CD4-positive, alpha-beta T cell (primary cell): ENCODE measurements at regions not wholly inside any gene's neighbourhood (a gene's known extent, or its start where the extent isn't known, plus 50 kb on each side); places are given as distances from the start of the nearest gene placed in this dataset.

Experiments
- ATAC-seq: fragments of 200-7000 bp; cut with Tn5 transposase; one replicate; pipeline ENCODE4 v1.10.0; 2022; ENCODE audit warnings: mild to moderate bottlenecking; ENCODE audit not compliant: poor library complexity
- CTCF ChIA-PET: fragments of 350-600 bp; sonication (Branson Sonifier 250); formaldehyde crosslinking; loops from one replicate; lab custom pipeline; 2021; ENCODE audit warnings: antibody characterized with exemption, inconsistent platforms; lab: Charles Lee
- POLR2A ChIA-PET: fragments of 350-600 bp; sonication (Branson Sonifier 250); formaldehyde crosslinking; loops from one replicate; lab custom pipeline; 2021; ENCODE audit warnings: antibody characterized with exemption, inconsistent platforms; lab: Charles Lee
- DNase-seq, 14 experiments: peaks; one replicate each; pipeline ENCODE4 v3.0.0-alpha.2; 2013 to 2020; ENCODE audit warnings: mixed read lengths in 2 of 14
- H3K27ac ChIP-seq, 2 donors: one replicate each; pipeline versions ENCODE4 v1.5.1 to v1.7.0; 2013; ENCODE audit warnings: low read length in 2 of 2, low read depth in 1 of 2, mild to moderate bottlenecking in 1 of 2
- H3K27me3 ChIP-seq, 2 experiments: 1 replicate in 1 of 2; 2 replicates in 1 of 2; pipeline versions ENCODE4 v1.6.1 to v1.7.0; 2013; ENCODE audit warnings: low read length in 2 of 2, control low read depth in 1 of 2, mild to moderate bottlenecking in 1 of 2, moderate library complexity in 1 of 2; ENCODE audit not compliant: insufficient read depth in 2 of 2, control insufficient read depth in 1 of 2
- H3K36me3 ChIP-seq: one replicate; pipeline ENCODE4 v1.6.1; 2013; ENCODE audit warnings: low read length, control low read depth; ENCODE audit not compliant: insufficient read depth
- H3K4me1 ChIP-seq: one replicate; pipeline ENCODE4 v1.6.1; 2013; ENCODE audit warnings: low read length, control low read depth; ENCODE audit not compliant: insufficient read depth
- H3K4me3 ChIP-seq: one replicate; pipeline ENCODE4 v1.5.1; 2013; ENCODE audit warnings: mild to moderate bottlenecking, low read length, moderate library complexity
- H3K9me3 ChIP-seq, 2 experiments: 1 replicate in 1 of 2; 2 replicates in 1 of 2; pipeline versions ENCODE4 v1.6.1 to v1.7.0; 2013; ENCODE audit warnings: low read length in 2 of 2, mild to moderate bottlenecking in 2 of 2, control low read depth in 1 of 2, moderate library complexity in 1 of 2; ENCODE audit not compliant: control insufficient read depth in 1 of 2, insufficient read depth in 1 of 2
- H3K27ac Mint-ChIP-seq: one replicate; pipeline ENCODE4 v1.8.0; 2020; ENCODE audit warnings: mixed read lengths
- H3K27me3 Mint-ChIP-seq: one replicate; pipeline ENCODE4 v1.8.0; 2021; ENCODE audit warnings: mixed read lengths
- H3K36me3 Mint-ChIP-seq: one replicate; pipeline ENCODE4 v1.8.0; 2021; ENCODE audit warnings: low read depth, mixed read lengths
- H3K4me1 Mint-ChIP-seq: one replicate; pipeline ENCODE4 v1.8.0; 2021; ENCODE audit warnings: low read depth, mixed read lengths
- H3K4me3 Mint-ChIP-seq: one replicate; pipeline ENCODE4 v1.8.0; 2020; ENCODE audit warnings: mild to moderate bottlenecking, mixed read lengths
- H3K9me3 Mint-ChIP-seq: one replicate; pipeline ENCODE4 v1.8.0; 2020; ENCODE audit warnings: mixed read lengths
- CTCF ChIP-seq: fragments of 200-600 bp; IDR thresholded peaks from one replicate; pipeline ENCODE4 v1.8.0; 2022; ENCODE audit warnings: antibody characterized with exemption, mild to moderate bottlenecking
- intact Hi-C, 2 experiments: fragments of 100-400 bp; cut with DNase I in 1 of 2; cut with micrococcal nuclease in 1 of 2; formaldehyde crosslinking; loops; one replicate each; pipeline versions ENCODE4 v1.15.1 to v1.9.0; 2023 to 2025; cut with DNase I, micrococcal nuclease

- ChIA-PET POLR2A (no interaction called here), CTCF (no interaction called here)
- intact Hi-C loops: loop anchor here in 1 of 2 experiments (10.0 kb wide), 1 partner anchor 799 kb away; no protein-coding TSS in a partner anchor
- Mint-ChIP-seq H3K27me3 (no peaks in the 10 kb centered on the region), H3K9me3 (peaks cover 3% of the 10 kb centered on the region), H3K4me1 (no peaks in the 10 kb centered on the region), H3K36me3 (no peaks in the 10 kb centered on the region), H3K27ac (no peak overlapping the region), H3K4me3 (no peak overlapping the region)
- Histone ChIP-seq H3K4me1 (no peaks in the 10 kb centered on the region), H3K27me3 (no peaks in the 10 kb centered on the region), H3K36me3 (no peaks in the 10 kb centered on the region), H3K27ac (no peak overlapping the region), H3K4me3 (no peak overlapping the region), H3K9me3 (no peaks in the 10 kb centered on the region)
- DNase-seq: no peak
- ATAC-seq: no peak
- TF ChIP-seq CTCF: no peak
These were observed 475.6 kb downstream of the PDZRN4 start for GRCh38 chr12:41663598-41664265.

DNA sequence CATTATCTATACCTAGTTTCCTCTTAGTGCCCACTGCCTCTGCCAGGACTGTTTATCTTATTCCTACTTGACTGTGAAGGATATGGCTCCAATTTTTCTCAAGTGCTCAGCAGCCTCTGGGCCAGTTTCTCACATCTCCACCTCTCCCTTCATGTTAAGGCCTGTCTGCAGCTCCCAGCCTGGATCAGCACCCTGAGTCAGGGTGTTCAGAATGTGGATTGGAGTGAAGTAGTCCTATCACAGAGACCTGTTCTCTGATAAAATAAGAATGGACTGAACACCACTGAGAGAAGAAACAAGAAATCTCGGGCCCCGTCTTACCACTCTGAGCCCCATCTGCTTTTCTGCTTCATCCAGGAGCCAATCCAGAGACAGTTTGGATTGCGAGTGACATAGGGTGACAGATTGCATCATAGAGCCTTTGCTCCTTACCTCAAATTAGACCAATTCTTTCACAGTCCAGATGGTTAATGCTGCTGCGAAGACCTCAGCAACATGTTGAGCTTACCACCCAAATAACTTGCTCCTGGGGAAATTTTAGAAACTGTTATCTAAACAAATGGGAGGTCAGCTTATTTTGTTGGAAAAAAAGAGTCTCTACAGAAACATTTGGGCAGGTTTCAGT lies 473.1 kb downstream of the PDZRN4 start:
- H3K36me3 ChIP-seq: no peaks in the 10 kb centered on the region
- no peaks in the 10 kb centered on the region for H3K9me3 ChIP-seq
- Mint-ChIP-seq H3K36me3 (no peaks in the 10 kb centered on the region), H3K27me3 (no peaks in the 10 kb centered on the region), H3K4me1 (no peaks in the 10 kb centered on the region), H3K4me3 (no peak overlapping the region), H3K27ac (no peak overlapping the region), H3K9me3 (peaks cover 3% of the 10 kb centered on the region)
- ChIA-PET POLR2A (no interaction called here), CTCF (no interaction called here)
- DNase-seq (no peak), ATAC-seq (no peak)
- H3K4me1 ChIP-seq: no peaks in the 10 kb centered on the region
- H3K27ac ChIP-seq: no peak overlapping the region
- no peaks in the 10 kb centered on the region for H3K27me3 ChIP-seq
- no peak overlapping the region for H3K4me3 ChIP-seq
- TF ChIP-seq CTCF: no peak
- intact Hi-C loops: loop anchor here in 1 of 2 experiments (10.0 kb wide), 1 partner anchor 796 kb away; no protein-coding TSS in a partner anchor

DNA sequence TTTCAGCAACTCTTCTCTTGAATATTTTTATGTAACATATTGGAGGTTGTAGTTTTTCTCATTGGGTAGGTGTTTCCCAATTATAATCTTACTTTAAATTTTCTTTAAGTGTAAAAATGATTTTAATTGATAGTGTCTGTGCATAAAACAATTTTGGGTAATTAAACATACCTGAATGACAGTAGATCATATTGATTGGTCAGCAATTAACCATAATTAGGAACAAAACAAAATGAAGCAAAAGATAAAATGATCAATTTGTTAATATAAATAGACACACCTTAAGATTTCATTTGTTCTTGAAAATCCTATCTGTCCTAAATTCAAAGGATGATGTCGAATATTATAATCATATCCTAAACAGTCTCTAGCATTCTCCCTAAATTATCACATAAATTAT lies 468.3 kb downstream of the PDZRN4 start:
- Histone ChIP-seq H3K4me1 (no peaks in the 10 kb centered on the region), H3K27me3 (no peaks in the 10 kb centered on the region), H3K9me3 (no peaks in the 10 kb centered on the region), H3K27ac (no peak overlapping the region), H3K4me3 (no peak overlapping the region), H3K36me3 (no peaks in the 10 kb centered on the region)
- H3K27ac Mint-ChIP-seq: no peak overlapping the region
- ChIA-PET POLR2A (no interaction called here), CTCF (no interaction called here)
- DNase-seq: no peak
- no peaks in the 10 kb centered on the region for H3K9me3 Mint-ChIP-seq
- no peaks in the 10 kb centered on the region for H3K36me3 Mint-ChIP-seq
- no peak for TF ChIP-seq CTCF
- intact Hi-C loops: no loop called here
- no peak for ATAC-seq
- no peak overlapping the region for H3K4me3 Mint-ChIP-seq
- H3K27me3 Mint-ChIP-seq: no peaks in the 10 kb centered on the region
- H3K4me1 Mint-ChIP-seq: no peaks in the 10 kb centered on the region
